ENCODE measurements at regions not wholly inside any gene's neighbourhood (a gene's known extent, or its start where the extent isn't known, plus 50 kb on each side); places are given as distances from the start of the nearest gene placed in this dataset.

DNA sequence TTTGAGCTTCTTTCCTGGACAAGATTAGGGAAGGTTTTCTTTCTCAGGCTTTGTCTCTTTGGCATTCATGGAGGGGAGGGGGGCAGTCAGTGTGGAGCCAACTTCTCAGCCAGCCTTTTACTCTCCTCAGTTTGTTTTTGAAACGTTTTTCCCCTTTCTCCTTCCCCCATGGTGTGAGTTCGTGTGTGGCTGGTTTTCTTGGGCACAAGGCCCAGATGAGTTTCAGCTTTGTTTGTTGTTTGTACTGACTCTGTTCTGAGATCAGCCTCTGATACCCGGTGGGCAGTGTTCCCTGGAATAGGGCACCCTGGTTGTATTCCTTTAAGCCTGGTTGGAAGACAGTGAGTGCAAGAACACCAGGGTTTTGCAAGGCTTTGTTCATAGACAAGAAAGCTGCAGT lies 168.2 kb upstream of the RARB start:
- TF ChIP-seq, protein P1, sequence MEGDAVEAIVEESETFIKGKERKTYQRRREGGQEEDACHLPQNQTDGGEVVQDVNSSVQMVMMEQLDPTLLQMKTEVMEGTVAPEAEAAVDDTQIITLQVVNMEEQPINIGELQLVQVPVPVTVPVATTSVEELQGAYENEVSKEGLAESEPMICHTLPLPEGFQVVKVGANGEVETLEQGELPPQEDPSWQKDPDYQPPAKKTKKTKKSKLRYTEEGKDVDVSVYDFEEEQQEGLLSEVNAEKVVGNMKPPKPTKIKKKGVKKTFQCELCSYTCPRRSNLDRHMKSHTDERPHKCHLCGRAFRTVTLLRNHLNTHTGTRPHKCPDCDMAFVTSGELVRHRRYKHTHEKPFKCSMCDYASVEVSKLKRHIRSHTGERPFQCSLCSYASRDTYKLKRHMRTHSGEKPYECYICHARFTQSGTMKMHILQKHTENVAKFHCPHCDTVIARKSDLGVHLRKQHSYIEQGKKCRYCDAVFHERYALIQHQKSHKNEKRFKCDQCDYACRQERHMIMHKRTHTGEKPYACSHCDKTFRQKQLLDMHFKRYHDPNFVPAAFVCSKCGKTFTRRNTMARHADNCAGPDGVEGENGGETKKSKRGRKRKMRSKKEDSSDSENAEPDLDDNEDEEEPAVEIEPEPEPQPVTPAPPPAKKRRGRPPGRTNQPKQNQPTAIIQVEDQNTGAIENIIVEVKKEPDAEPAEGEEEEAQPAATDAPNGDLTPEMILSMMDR (IDR thresholded peaks at IDR 0.05; ENCODE audit: extremely low read depth, missing control alignments), result no peak
- no peak for DNase-seq (ENCODE audit: low spot score)

DNA sequence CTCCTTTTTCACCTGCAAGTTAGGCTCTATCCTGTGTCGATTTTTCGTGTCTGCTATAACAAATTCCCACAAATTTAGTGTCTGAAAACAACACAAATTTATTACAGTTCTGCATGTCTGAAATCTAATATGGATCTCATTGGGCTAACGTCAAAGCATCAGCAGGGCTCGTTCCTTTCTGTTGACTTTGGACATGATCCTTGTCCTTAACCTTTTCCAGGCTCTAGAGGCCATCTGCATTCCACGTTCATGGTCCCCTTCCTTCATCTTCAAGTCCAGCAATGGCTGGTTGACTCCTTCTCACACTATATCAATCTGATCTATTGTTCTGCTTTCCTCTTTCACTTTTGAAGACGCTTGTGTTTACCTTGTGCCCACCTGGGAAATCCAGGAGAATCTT lies 165.7 kb upstream of the RARB start:
- DNase-seq (ENCODE audit: low spot score), result no peak
- TF ChIP-seq, protein P1 (IDR thresholded peaks at IDR 0.05; ENCODE audit: extremely low read depth, missing control alignments), result no peak

DNA sequence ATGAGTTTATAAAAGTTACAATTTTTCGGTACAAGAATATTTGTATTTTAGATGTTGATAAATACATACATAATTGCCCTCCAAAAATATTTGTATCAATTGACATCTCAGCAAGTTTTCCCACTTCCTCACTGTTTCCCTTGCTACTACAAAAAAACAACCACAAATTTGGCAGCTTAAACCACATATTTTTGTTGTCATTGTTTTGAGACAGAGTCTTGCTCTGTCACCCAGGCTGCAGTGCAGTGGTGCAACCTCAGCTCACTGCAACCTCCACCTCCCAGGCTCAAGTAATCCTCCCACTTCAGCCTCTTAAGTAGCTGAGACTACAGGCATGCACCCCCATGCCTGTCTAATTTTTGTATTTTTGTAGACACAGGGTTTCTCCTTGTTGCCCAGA lies 162.8 kb upstream of the RARB start:
- no peak for DNase-seq (ENCODE audit: low spot score)
- TF ChIP-seq, protein P1 (IDR thresholded peaks at IDR 0.05; ENCODE audit: extremely low read depth, missing control alignments), result no peak

DNA sequence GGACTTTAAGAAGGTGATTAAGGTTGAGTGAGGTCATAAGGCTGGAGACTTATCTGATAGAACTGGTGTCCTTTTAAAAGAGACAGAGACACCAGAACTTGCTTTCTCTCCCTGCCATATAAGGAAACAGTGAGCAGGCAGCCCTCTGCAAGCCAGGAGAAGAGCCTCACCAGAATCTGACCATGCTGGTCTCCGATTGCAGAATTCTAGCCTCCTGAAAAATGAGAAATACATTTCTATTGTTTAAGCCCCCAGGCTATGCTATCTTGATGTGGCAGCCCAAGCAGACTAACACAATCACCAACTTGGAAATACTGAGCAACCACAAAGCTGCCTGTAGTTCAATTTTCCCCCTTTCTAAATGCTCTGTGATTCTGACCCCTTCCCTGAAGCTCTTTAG lies 161.4 kb upstream of the RARB start:
- no peak for DNase-seq (ENCODE audit: low spot score)
- TF ChIP-seq, protein P1 (IDR thresholded peaks at IDR 0.05; ENCODE audit: extremely low read depth, missing control alignments), result no peak

DNA sequence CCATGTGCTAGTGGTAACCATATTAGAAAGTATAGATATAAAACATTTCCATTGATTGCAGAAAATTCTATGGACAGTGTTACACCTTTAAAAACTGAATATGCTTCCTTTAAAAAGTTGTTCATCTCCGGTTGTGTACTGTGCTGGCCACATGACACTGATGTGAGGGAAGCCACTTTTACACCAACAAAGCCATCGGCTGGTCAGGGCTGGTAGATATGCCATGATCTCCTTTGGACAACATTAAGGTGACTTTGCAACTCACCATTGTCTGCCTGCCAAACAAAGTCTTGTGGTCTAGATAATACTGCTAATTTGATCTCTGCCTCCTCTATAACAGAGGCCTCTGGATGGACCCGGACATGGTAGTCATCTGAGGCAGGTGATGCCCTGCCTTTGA lies 156.0 kb upstream of the RARB start:
- DNase-seq (ENCODE audit: low spot score), result no peak
- TF ChIP-seq, protein P1 (IDR thresholded peaks at IDR 0.05; ENCODE audit: extremely low read depth, missing control alignments), result no peak

DNA sequence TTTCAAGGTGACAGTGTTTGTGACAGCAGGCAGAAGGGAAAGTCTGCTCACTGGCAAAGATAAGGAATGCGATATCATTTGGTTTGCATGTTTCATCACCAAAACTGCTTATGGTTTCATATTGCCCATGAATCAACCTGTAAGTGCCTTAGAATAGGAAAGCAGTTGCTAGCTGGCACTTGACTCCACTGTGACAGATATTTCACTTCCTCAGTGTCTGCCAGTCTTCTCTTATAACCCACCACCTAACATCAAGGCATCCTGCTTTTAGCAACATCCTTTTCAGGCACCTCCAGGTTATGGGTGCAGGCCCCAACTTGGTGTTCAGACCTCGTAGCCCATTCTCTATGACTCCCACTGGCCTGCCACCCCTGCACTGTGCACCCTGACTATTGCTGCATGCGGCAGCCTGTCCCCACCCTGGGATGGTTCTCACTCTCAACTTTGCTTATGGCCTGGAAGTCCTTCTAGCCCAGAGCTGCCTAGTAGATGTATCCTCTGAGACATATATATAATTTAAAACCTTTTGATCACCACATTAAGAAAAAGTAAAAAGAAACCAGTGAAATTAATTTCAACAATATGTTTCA lies 154.4 kb upstream of the RARB start:
- TF ChIP-seq, protein P1 (IDR thresholded peaks at IDR 0.05; ENCODE audit: extremely low read depth, missing control alignments), result no peak
- DNase-seq (ENCODE audit: low spot score), result no peak

DNA sequence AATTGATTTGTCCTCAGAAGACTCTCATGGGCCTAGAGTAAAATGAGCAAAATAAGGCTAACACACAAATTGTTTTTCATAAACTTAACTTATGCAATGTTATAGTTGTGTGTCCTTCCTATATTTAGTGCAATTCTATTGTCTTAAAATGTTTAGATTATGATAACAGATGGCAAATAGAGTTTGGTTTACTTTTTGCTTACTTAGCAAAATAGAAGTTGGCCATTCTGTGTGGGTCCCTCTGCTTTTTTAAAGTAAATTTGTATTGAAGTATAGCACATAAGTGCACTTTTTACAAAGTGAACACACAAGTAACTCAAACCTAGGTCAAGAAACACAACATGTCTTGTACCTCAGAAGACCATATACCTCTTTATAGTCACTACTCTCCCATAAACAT lies 150.6 kb upstream of the RARB start:
- TF ChIP-seq, protein P1 (IDR thresholded peaks at IDR 0.05; ENCODE audit: extremely low read depth, missing control alignments), result no peak
- DNase-seq (ENCODE audit: low spot score), result no peak

Data from GM20000 (cell line).